Mesendoderm (in vitro differentiated cells): ENCODE measurements at regions not wholly inside any gene's neighbourhood (a gene's known extent, or its start where the extent isn't known, plus 50 kb on each side); places are given as distances from the start of the nearest gene placed in this dataset.

ENCODE experiments used
- DNase-seq: peaks from one replicate; pipeline ENCODE4 v3.0.0; 2013
- H2AK5ac ChIP-seq: 2 replicates; pipeline ENCODE4 v1.6.1; 2013; ENCODE audit warnings: low read length, inconsistent platforms
- H2BK120ac ChIP-seq: 2 replicates; pipeline ENCODE4 v1.6.1; 2013; ENCODE audit warnings: low read depth, mild to moderate bottlenecking, low read length, moderate library complexity, mixed read lengths
- H2BK15ac ChIP-seq: replicated peaks from 2 replicates; pipeline ENCODE4 v1.6.1; 2013; ENCODE audit warnings: low read depth, mild to moderate bottlenecking, moderate library complexity
- H2BK5ac ChIP-seq: 2 replicates; pipeline ENCODE4 v1.6.1; 2013; ENCODE audit warnings: low read length, inconsistent platforms
- H3K18ac ChIP-seq: 2 replicates; pipeline ENCODE4 v1.6.1; 2013; ENCODE audit warnings: mild to moderate bottlenecking, low read length, mixed read lengths
- H3K23ac ChIP-seq: one replicate; pipeline ENCODE4 v1.6.1; 2013; ENCODE audit warnings: low read length
- H3K27ac ChIP-seq: 2 replicates; pipeline ENCODE4 v1.5.1; 2013; ENCODE audit warnings: low read depth, mild to moderate bottlenecking, inconsistent platforms, low read length, moderate library complexity
- H3K27me3 ChIP-seq: 2 replicates; pipeline ENCODE4 v1.6.1; 2013; ENCODE audit warnings: low read length, control low read depth, mild to moderate bottlenecking, inconsistent platforms; ENCODE audit not compliant: insufficient read depth, poor library complexity
- H3K36me3 ChIP-seq: 2 replicates; pipeline ENCODE4 v1.6.1; 2013; ENCODE audit warnings: low read length, inconsistent platforms; ENCODE audit not compliant: control insufficient read depth, insufficient read depth
- H3K4ac ChIP-seq: one replicate; pipeline ENCODE4 v1.6.1; 2013; ENCODE audit warnings: low read depth, mild to moderate bottlenecking, low read length, moderate library complexity
- H3K4me1 ChIP-seq: 2 replicates; pipeline ENCODE4 v1.6.1; 2013; ENCODE audit warnings: low read depth, low read length, inconsistent platforms; ENCODE audit not compliant: control insufficient read depth
- H3K4me2 ChIP-seq: 2 replicates; pipeline ENCODE4 v1.6.1; 2013; ENCODE audit warnings: low read length
- H3K4me3 ChIP-seq: 2 replicates; pipeline ENCODE4 v1.5.1; 2013; ENCODE audit warnings: mild to moderate bottlenecking, low read length
- H3K56ac ChIP-seq: one replicate; pipeline ENCODE4 v1.6.1; 2013; ENCODE audit warnings: low read length
- H3K79me1 ChIP-seq: 2 replicates; pipeline ENCODE4 v1.6.1; 2013; ENCODE audit warnings: low read length, inconsistent platforms
- H3K79me2 ChIP-seq: 2 replicates; pipeline ENCODE4 v1.6.1; 2013; ENCODE audit warnings: mild to moderate bottlenecking, low read length; ENCODE audit not compliant: control insufficient read depth, insufficient read depth
- H3K9ac ChIP-seq: 2 replicates; pipeline ENCODE4 v1.6.1; 2013; ENCODE audit warnings: low read length, inconsistent platforms
- H4K5ac ChIP-seq: one replicate; pipeline ENCODE4 v1.6.1; 2013; ENCODE audit warnings: low read length
- H4K8ac ChIP-seq: one replicate; pipeline ENCODE4 v1.6.1; 2013; ENCODE audit warnings: low read depth, mild to moderate bottlenecking, control low read depth, low read length, moderate library complexity
- WGBS: extraction: QIAGEN DNeasy Blood & Tissue Kit; methylation state at CpG from one replicate; pipeline ENCODE4 v1.1.7; 2013; ENCODE audit warnings: low lambda C conversion rate, missing lambda C conversion rate; ENCODE audit not compliant: insufficient coverage; ENCODE audit errors: extremely low coverage; 5-methylcytosine and 5-hydroxymethylcytosine counted together

GRCh38 chr13:82374719-82375118 is 1507.6 kb downstream of the SLITRK1 start:
- H3K79me2 ChIP-seq, result no peaks in the 10 kb centered on the region
- no peak overlapping the region for H3K9ac ChIP-seq
- no peak overlapping the region for H3K4ac ChIP-seq
- no peak overlapping the region for H2BK5ac ChIP-seq
- no peak for DNase-seq
- H3K4me2 ChIP-seq, result no peak overlapping the region
- H3K4me1 ChIP-seq, result no peaks in the 10 kb centered on the region
- H4K8ac ChIP-seq, result no peak overlapping the region
- no peak overlapping the region for H3K23ac ChIP-seq
- no peak overlapping the region for H3K4me3 ChIP-seq
- no peaks in the 10 kb centered on the region for H3K79me1 ChIP-seq
- H4K5ac ChIP-seq, result no peak overlapping the region
- no peaks in the 10 kb centered on the region for H3K36me3 ChIP-seq
- H2BK15ac ChIP-seq, result no peak overlapping the region
- no peak overlapping the region for H3K56ac ChIP-seq
- no peaks in the 10 kb centered on the region for H3K27me3 ChIP-seq
- H2AK5ac ChIP-seq, result no peak overlapping the region
- no peak overlapping the region for H3K18ac ChIP-seq
- no peak overlapping the region for H3K27ac ChIP-seq
- H2BK120ac ChIP-seq, result no peak overlapping the region

- Histone ChIP-seq H3K4me3 (no peak overlapping the region), H2BK120ac (no peak overlapping the region), H3K79me1 (no peaks in the 10 kb centered on the region), H4K5ac (no peak overlapping the region), H3K79me2 (no peaks in the 10 kb centered on the region), H3K9ac (no peak overlapping the region), H2BK5ac (no peak overlapping the region), H3K56ac (no peak overlapping the region), H2BK15ac (no peak overlapping the region), H3K27me3 (no peaks in the 10 kb centered on the region), H3K23ac (no peak overlapping the region), H3K36me3 (no peaks in the 10 kb centered on the region), H3K4ac (no peak overlapping the region), H3K18ac (no peak overlapping the region), H3K27ac (no peak overlapping the region), H3K4me2 (no peak overlapping the region), H4K8ac (no peak overlapping the region), H3K4me1 (no peaks in the 10 kb centered on the region), H2AK5ac (no peak overlapping the region)
- WGBS, result no CpG with 5 or more reads among the region's 1 CpG
- DNase-seq, result peak; percentile 31
Observed at GRCh38 chr13:82370316-82370715, 1512.0 kb downstream of the SLITRK1 start.

GRCh38 chr13:82364525-82364924 is 1517.7 kb downstream of the SLITRK1 start:
- Histone ChIP-seq H3K9ac (no peak overlapping the region), H4K8ac (no peak overlapping the region), H3K4me1 (no peaks in the 10 kb centered on the region), H2BK120ac (no peak overlapping the region), H3K23ac (no peak overlapping the region), H3K4me2 (no peak overlapping the region), H3K27ac (no peak overlapping the region), H2BK5ac (no peak overlapping the region), H3K56ac (no peak overlapping the region), H3K36me3 (no peaks in the 10 kb centered on the region), H4K5ac (no peak overlapping the region), H3K4ac (no peak overlapping the region), H3K18ac (no peak overlapping the region), H3K79me1 (no peaks in the 10 kb centered on the region), H2AK5ac (no peak overlapping the region), H3K27me3 (no peaks in the 10 kb centered on the region), H2BK15ac (no peak overlapping the region), H3K79me2 (no peaks in the 10 kb centered on the region), H3K4me3 (no peak overlapping the region)
- no peak for DNase-seq

DNA sequence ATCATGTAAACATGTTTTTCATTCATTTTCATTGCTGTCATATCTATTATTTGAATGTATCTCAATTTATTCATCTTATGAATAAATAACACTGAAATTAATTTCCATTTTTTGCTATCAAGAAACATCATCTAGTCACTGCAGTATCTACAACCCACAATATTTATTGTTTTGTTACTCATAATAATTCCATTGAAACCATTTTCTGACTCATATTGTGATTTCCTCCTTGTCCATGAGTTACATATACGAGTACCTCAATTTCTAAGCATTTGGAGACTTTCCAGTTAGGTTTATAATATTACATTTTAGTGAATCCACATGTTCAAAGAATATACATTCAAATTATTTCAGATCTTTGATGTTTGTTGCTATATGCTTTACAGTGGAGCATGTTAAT is 1524.0 kb downstream of the SLITRK1 start:
- WGBS, result no CpG with 5 or more reads among the region's 1 CpG
- no peak overlapping the region for H4K5ac ChIP-seq
- no peak overlapping the region for H2BK5ac ChIP-seq
- no peaks in the 10 kb centered on the region for H3K36me3 ChIP-seq
- H3K79me1 ChIP-seq, result no peaks in the 10 kb centered on the region
- H3K18ac ChIP-seq, result no peak overlapping the region
- DNase-seq, result no peak
- H3K4me2 ChIP-seq, result no peak overlapping the region
- no peaks in the 10 kb centered on the region for H3K79me2 ChIP-seq
- H2BK120ac ChIP-seq, result no peak overlapping the region
- H3K23ac ChIP-seq, result no peak overlapping the region
- H3K4ac ChIP-seq, result no peak overlapping the region
- no peak overlapping the region for H3K4me3 ChIP-seq
- H4K8ac ChIP-seq, result no peak overlapping the region
- no peak overlapping the region for H2BK15ac ChIP-seq
- H3K27me3 ChIP-seq, result no peaks in the 10 kb centered on the region
- no peaks in the 10 kb centered on the region for H3K4me1 ChIP-seq
- no peak overlapping the region for H3K9ac ChIP-seq
- H2AK5ac ChIP-seq, result no peak overlapping the region
- H3K56ac ChIP-seq, result no peak overlapping the region
- no peak overlapping the region for H3K27ac ChIP-seq

GRCh38 chr13:82356667-82357410 is 1525.4 kb downstream of the SLITRK1 start:
- H3K79me2 ChIP-seq, result no peaks in the 10 kb centered on the region
- no peaks in the 10 kb centered on the region for H3K79me1 ChIP-seq
- H3K4ac ChIP-seq, result no peak overlapping the region
- no peaks in the 10 kb centered on the region for H3K36me3 ChIP-seq
- H3K4me2 ChIP-seq, result no peak overlapping the region
- H3K18ac ChIP-seq, result no peak overlapping the region
- H3K9ac ChIP-seq, result no peak overlapping the region
- no peak overlapping the region for H3K56ac ChIP-seq
- H2AK5ac ChIP-seq, result no peak overlapping the region
- no peak overlapping the region for H2BK15ac ChIP-seq
- H4K8ac ChIP-seq, result no peak overlapping the region
- H2BK5ac ChIP-seq, result no peak overlapping the region
- no peak overlapping the region for H2BK120ac ChIP-seq
- no peaks in the 10 kb centered on the region for H3K27me3 ChIP-seq
- H3K23ac ChIP-seq, result no peak overlapping the region
- H4K5ac ChIP-seq, result no peak overlapping the region
- WGBS, result no CpG with 5 or more reads among the region's 5 CpGs
- no peak overlapping the region for H3K27ac ChIP-seq
- DNase-seq, result peak; percentile 17
- no peaks in the 10 kb centered on the region for H3K4me1 ChIP-seq
- H3K4me3 ChIP-seq, result no peak overlapping the region

DNA sequence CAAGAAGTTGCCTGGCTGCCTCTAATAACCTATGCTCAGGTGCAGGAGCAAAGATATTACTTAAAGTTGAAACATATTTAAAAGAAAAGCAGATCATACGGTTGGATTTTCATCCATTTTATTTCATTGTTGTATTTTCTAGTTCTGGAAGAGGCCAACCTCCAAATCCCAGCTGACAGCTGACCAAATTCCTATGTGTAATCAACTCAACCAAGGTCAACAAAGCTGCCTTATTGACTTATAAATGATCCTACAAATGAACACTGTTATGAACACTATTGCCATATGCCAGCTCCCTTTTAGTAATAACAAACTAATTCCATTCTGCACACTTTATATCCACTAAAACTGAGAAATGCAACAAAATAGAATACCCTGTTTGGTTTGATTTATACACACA is 1537.4 kb downstream of the SLITRK1 start:
- H3K79me2 ChIP-seq, result no peaks in the 10 kb centered on the region

More for the DNA sequence above, 1537.4 kb downstream of the SLITRK1 start:
- Histone ChIP-seq H4K5ac (no peak overlapping the region), H3K36me3 (no peaks in the 10 kb centered on the region), H2BK15ac (no peak overlapping the region), H3K27me3 (no peaks in the 10 kb centered on the region), H3K27ac (no peak overlapping the region), H2BK120ac (no peak overlapping the region), H3K9ac (no peak overlapping the region), H3K23ac (no peak overlapping the region), H3K79me1 (no peaks in the 10 kb centered on the region), H3K4me2 (no peak overlapping the region), H2BK5ac (no peak overlapping the region), H3K56ac (no peak overlapping the region), H4K8ac (no peak overlapping the region), H3K4me3 (no peak overlapping the region), H3K18ac (no peak overlapping the region), H3K4ac (no peak overlapping the region), H2AK5ac (no peak overlapping the region), H3K4me1 (no peaks in the 10 kb centered on the region)
- no peak for DNase-seq
- no CpG with 5 or more reads among the region's 1 CpG for WGBS
